B cell (primary cell): ENCODE measurements at regions not wholly inside any gene's neighbourhood (a gene's known extent, or its start where the extent isn't known, plus 50 kb on each side); places are given as distances from the start of the nearest gene placed in this dataset.

ENCODE experiments used
- ATAC-seq: fragments of 200-7000 bp; cut with Tn5 transposase; one replicate; pipeline ENCODE4 v1.10.0; 2021; ENCODE audit warnings: low read depth, mild to moderate bottlenecking, moderate number of reproducible peaks, moderate library complexity
- CTCF ChIA-PET: fragments of 350-600 bp; sonication (Branson Sonifier 250); formaldehyde crosslinking; loops from one replicate; lab custom pipeline; 2021; ENCODE audit warnings: antibody characterized with exemption, inconsistent platforms; lab: Charles Lee
- POLR2A ChIA-PET: fragments of 350-600 bp; sonication (Branson Sonifier 250); formaldehyde crosslinking; loops from one replicate; lab custom pipeline; 2021; ENCODE audit warnings: antibody characterized with exemption; lab: Charles Lee
- DNase-seq: peaks from one replicate; pipeline ENCODE4 v3.0.0; 2013
- H2AFZ ChIP-seq: 2 replicates; pipeline ENCODE4 v1.6.1; 2012; ENCODE audit warnings: mild to moderate bottlenecking, low read depth, low read length; ENCODE audit not compliant: insufficient read depth, poor library complexity, severe bottlenecking
- H3K27ac ChIP-seq, 2 donors: 1 replicate in 1 of 2; 2 replicates in 1 of 2; pipeline ENCODE4 v1.5.1; 2012 to 2013; ENCODE audit warnings: low read length in 2 of 2, mild to moderate bottlenecking in 2 of 2, moderate library complexity in 1 of 2
- H3K27me3 ChIP-seq, 4 experiments: fragments of 200-600 bp in 1 of 4; sonication (generic) in 1 of 4; replicated peaks in 1 of 4; 1 replicate in 2 of 4; 2 replicates in 2 of 4; pipeline versions ENCODE4 v1.6.1 to v1.7.0; 2013 to 2016; ENCODE audit warnings: low read length in 3 of 4, mild to moderate bottlenecking in 2 of 4, mixed read lengths in 1 of 4, moderate library complexity in 1 of 4; ENCODE audit not compliant: insufficient read depth in 4 of 4, control insufficient read depth in 3 of 4; ENCODE audit errors: control extremely low read depth in 1 of 4
- H3K36me3 ChIP-seq, 2 experiments: replicated peaks in 1 of 2; 1 replicate in 1 of 2; 2 replicates in 1 of 2; pipeline versions ENCODE4 v1.6.1 to v1.7.1; 2013; ENCODE audit warnings: low read length in 1 of 2; ENCODE audit not compliant: insufficient read depth in 2 of 2, control insufficient read depth in 1 of 2; ENCODE audit errors: control extremely low read depth in 1 of 2, extremely low read depth in 1 of 2
- H3K4me1 ChIP-seq, 2 donors: fragments of 200-600 bp in 1 of 2; sonication (generic) in 1 of 2; 1 replicate in 1 of 2; 2 replicates in 1 of 2; pipeline versions ENCODE4 v1.5.1 to v1.6.1; 2013 to 2017; ENCODE audit warnings: low read length in 2 of 2; ENCODE audit not compliant: control insufficient read depth in 2 of 2, insufficient read depth in 2 of 2
- H3K4me2 ChIP-seq: replicated peaks from 2 replicates; pipeline ENCODE3; 2012; ENCODE audit warnings: mild to moderate bottlenecking, low read depth, low read length; ENCODE audit not compliant: poor library complexity, severe bottlenecking
- H3K4me3 ChIP-seq, 5 experiments: fragments of 200-600 bp in 1 of 5; sonication (generic) in 1 of 5; 1 replicate in 3 of 5; 2 replicates in 2 of 5; pipeline versions ENCODE4 v1.5.1 to v1.7.0; 2011 to 2016; ENCODE audit warnings: low read length in 4 of 5, mild to moderate bottlenecking in 4 of 5, low read depth in 2 of 5, control low read depth in 1 of 5, moderate library complexity in 1 of 5; ENCODE audit not compliant: insufficient read depth in 1 of 5; ENCODE audit errors: control extremely low read depth in 1 of 5, extremely low read depth in 1 of 5
- H3K79me2 ChIP-seq: fragments of 200-600 bp; sonication (generic); one replicate; pipeline ENCODE4 v1.6.0; 2016; ENCODE audit warnings: low read length; ENCODE audit not compliant: control insufficient read depth, insufficient read depth
- H3K9ac ChIP-seq: fragments of 200-600 bp; sonication (generic); 2 replicates; pipeline ENCODE4 v1.6.1; 2017; ENCODE audit warnings: mild to moderate bottlenecking, low read length, moderate library complexity
- H3K9me3 ChIP-seq, 3 donors: one replicate each; pipeline versions ENCODE4 v1.6.1 to v1.7.1; 2013; ENCODE audit warnings: low read length in 2 of 3; ENCODE audit not compliant: control insufficient read depth in 2 of 3, insufficient read depth in 1 of 3; ENCODE audit errors: control extremely low read depth in 1 of 3
- H4K20me1 ChIP-seq: 2 replicates; pipeline ENCODE4 v1.6.0; 2012; ENCODE audit warnings: mild to moderate bottlenecking, low read length; ENCODE audit not compliant: insufficient read depth, control insufficient read depth, poor library complexity, severe bottlenecking
- H3K27ac Mint-ChIP-seq: one replicate; pipeline ENCODE4 v1.8.0; 2021; ENCODE audit warnings: mixed read lengths
- H3K27me3 Mint-ChIP-seq: one replicate; pipeline ENCODE4 v1.8.0; 2021; ENCODE audit warnings: mixed read lengths
- H3K4me1 Mint-ChIP-seq: one replicate; pipeline ENCODE4 v1.8.0; 2021; ENCODE audit warnings: mixed read lengths
- H3K4me3 Mint-ChIP-seq: one replicate; pipeline ENCODE4 v1.8.0; 2021; ENCODE audit warnings: mixed read lengths
- H3K9me3 Mint-ChIP-seq: one replicate; pipeline ENCODE4 v1.8.0; 2022; ENCODE audit warnings: mixed read lengths; ENCODE audit not compliant: insufficient read depth
- EZH2 ChIP-seq: IDR thresholded peaks from 2 replicates; pipeline ENCODE4 v1.6.1; 2012; ENCODE audit warnings: borderline replicate concordance, low read depth, mild to moderate bottlenecking, moderate library complexity, low read length; ENCODE audit not compliant: insufficient read depth, poor library complexity, severe bottlenecking
- WGBS: methylation state at CpG from one replicate; pipeline ENCODE4 v1.1.5; 2013; ENCODE audit warnings: missing lambda C conversion rate; ENCODE audit not compliant: insufficient coverage; 5-methylcytosine and 5-hydroxymethylcytosine counted together
- intact Hi-C: fragments of 100-400 bp; cut with micrococcal nuclease; formaldehyde crosslinking; loops from one replicate; pipeline ENCODE4 v1.10.0; 2022
- TF ChIP-seq, protein P1 (sequence below): fragments of 200-600 bp; IDR thresholded peaks from one replicate; pipeline ENCODE4 v1.8.0; 2022; ENCODE audit warnings: antibody characterized with exemption, mild to moderate bottlenecking

DNA sequence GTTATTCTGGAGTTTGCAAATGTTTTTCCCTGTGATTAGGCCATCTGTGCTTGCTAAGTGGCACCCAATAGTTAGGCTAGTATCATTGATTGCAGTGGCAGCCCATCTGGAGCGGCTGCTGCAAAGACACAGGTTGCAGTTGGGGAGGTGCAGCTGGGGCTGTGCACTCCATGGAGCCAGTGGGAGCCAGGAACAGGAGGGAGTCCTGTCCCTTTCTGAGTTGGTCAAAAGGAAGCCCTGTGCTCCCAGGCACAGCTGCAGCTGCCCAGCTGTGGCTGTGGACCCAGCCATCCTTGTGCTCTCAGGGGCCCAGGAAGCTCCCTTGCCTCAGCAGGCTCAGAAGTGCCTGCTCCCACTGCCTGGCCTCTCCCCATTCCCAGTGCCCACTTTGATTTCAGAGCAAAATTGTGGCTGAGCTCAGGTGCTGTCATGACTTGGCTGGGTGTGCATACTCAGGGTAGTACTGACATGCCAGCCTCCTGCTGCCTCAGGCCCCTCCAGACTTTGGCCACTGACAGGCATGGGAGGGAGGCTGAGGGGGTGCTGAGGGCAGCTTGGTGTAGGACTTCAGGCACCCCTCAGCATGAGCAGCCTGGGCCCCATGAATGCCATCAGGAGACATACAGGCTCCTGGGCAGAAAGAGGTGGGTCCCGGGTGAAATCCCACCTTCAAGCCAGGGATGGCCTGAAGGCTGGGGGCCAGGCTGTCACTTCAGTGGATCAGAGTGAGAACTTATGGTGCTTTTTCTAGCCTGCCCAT, 270.6 kb downstream of the PCDH20 start:
- TF ChIP-seq EZH2, result no peak
- TF ChIP-seq, protein P1, sequence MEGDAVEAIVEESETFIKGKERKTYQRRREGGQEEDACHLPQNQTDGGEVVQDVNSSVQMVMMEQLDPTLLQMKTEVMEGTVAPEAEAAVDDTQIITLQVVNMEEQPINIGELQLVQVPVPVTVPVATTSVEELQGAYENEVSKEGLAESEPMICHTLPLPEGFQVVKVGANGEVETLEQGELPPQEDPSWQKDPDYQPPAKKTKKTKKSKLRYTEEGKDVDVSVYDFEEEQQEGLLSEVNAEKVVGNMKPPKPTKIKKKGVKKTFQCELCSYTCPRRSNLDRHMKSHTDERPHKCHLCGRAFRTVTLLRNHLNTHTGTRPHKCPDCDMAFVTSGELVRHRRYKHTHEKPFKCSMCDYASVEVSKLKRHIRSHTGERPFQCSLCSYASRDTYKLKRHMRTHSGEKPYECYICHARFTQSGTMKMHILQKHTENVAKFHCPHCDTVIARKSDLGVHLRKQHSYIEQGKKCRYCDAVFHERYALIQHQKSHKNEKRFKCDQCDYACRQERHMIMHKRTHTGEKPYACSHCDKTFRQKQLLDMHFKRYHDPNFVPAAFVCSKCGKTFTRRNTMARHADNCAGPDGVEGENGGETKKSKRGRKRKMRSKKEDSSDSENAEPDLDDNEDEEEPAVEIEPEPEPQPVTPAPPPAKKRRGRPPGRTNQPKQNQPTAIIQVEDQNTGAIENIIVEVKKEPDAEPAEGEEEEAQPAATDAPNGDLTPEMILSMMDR, result no peak
- H3K4me1 ChIP-seq, result no peaks in the 10 kb centered on the region
- no peak for DNase-seq
- ChIA-PET CTCF (no interaction called here), POLR2A (no interaction called here)
- H2AFZ ChIP-seq, result no peak overlapping the region
- no peaks in the 10 kb centered on the region for H3K27me3 ChIP-seq
- no peak overlapping the region for H3K4me2 ChIP-seq
- Mint-ChIP-seq H3K27ac (no peak overlapping the region), H3K27me3 (no peaks in the 10 kb centered on the region), H3K4me1 (no peaks in the 10 kb centered on the region), H3K4me3 (no peak overlapping the region), H3K9me3 (peaks cover 17% of the 10 kb centered on the region)
- peaks cover 0 to 17% (median 3%) of the 10 kb centered on the region in 3 donors for H3K9me3 ChIP-seq
- H3K9ac ChIP-seq, result no peak overlapping the region
- H3K36me3 ChIP-seq, result no peaks in the 10 kb centered on the region
- no peaks in the 10 kb centered on the region for H4K20me1 ChIP-seq
- H3K79me2 ChIP-seq, result no peaks in the 10 kb centered on the region
- H3K27ac ChIP-seq, result no peak overlapping the region
- intact Hi-C loops, result no loop called here
- H3K4me3 ChIP-seq, result no peak overlapping the region
- ATAC-seq, result no peak
- WGBS, result 70% methylated on average over 2 of the region's 2 CpGs

DNA sequence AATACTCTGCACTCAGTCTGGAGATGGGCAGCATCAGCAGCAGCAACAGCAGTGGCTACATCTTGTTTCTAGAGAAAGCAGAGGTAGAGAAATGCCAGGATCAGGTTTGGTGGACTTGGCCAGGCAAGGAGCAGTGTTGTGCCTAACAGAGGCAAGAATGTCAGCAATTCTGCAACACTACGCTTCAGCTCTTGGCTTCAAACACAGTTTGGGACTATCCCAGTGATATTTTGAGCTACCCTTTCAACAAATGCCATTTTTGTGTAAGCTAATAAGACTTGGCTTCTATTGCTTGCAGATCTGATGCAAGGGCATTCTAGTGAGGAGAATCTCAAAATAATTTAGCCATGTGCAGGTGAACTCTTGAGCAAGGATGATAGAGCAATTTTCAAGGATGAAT, 271.3 kb downstream of the PCDH20 start:
- H3K27me3 Mint-ChIP-seq, result no peaks in the 10 kb centered on the region
- peaks cover 0 to 17% (median 3%) of the 10 kb centered on the region in 3 donors for H3K9me3 ChIP-seq
- no peaks in the 10 kb centered on the region for H3K4me1 Mint-ChIP-seq
- no peaks in the 10 kb centered on the region for H3K4me1 ChIP-seq
- H3K27ac Mint-ChIP-seq, result no peak overlapping the region
- no peak overlapping the region for H3K27ac ChIP-seq
- WGBS, result 88% methylated on average over 1 of the region's 1 CpG
- TF ChIP-seq, protein P1, result no peak
- TF ChIP-seq EZH2, result no peak
- H3K4me3 Mint-ChIP-seq, result no peak overlapping the region
- peaks cover 16% of the 10 kb centered on the region for H3K9me3 Mint-ChIP-seq
- ChIA-PET CTCF (no interaction called here), POLR2A (no interaction called here)
- ATAC-seq, result no peak
- H3K79me2 ChIP-seq, result no peaks in the 10 kb centered on the region
- H3K4me2 ChIP-seq, result no peak overlapping the region
- no peak for DNase-seq
- no peaks in the 10 kb centered on the region for H4K20me1 ChIP-seq
- H3K36me3 ChIP-seq, result no peaks in the 10 kb centered on the region
- H2AFZ ChIP-seq, result no peak overlapping the region
- no peak overlapping the region for H3K9ac ChIP-seq
- intact Hi-C loops, result no loop called here
- H3K4me3 ChIP-seq, result no peak overlapping the region
- H3K27me3 ChIP-seq, result no peaks in the 10 kb centered on the region
